Left ventricle myocardium inferior (tissue), 1 donor: ENCODE measurements at regions not wholly inside any gene's neighbourhood (a gene's known extent, or its start where the extent isn't known, plus 50 kb on each side); places are given as distances from the start of the nearest gene placed in this dataset.
"Not testable (repeated sequence)": the region's sequence is repeated elsewhere in the genome, so short reads cannot be mapped to it uniquely, and the experiment has no call there.

ENCODE experiments used
- DNase-seq: peaks from one replicate; pipeline ENCODE4 v3.0.0-alpha.2; 2020
- H3K27ac ChIP-seq: fragments of 200-600 bp; replicated peaks from 2 replicates; pipeline ENCODE4 v1.8.0; 2021
- H3K27me3 ChIP-seq: fragments of 200-600 bp; 2 replicates; pipeline ENCODE4 v1.8.0; 2021; ENCODE audit warnings: low read depth
- H3K36me3 ChIP-seq: fragments of 200-600 bp; 2 replicates; pipeline ENCODE4 v1.8.0; 2021
- H3K4me1 ChIP-seq: fragments of 200-600 bp; 2 replicates; pipeline ENCODE4 v1.8.0; 2021
- H3K4me3 ChIP-seq: fragments of 200-600 bp; 2 replicates; pipeline ENCODE4 v1.8.0; 2021; ENCODE audit warnings: mild to moderate bottlenecking, moderate library complexity
- H3K9me3 ChIP-seq: fragments of 200-600 bp; replicated peaks from 2 replicates; pipeline ENCODE4 v1.8.0; 2021
- intact Hi-C: fragments of 100-400 bp; cut with micrococcal nuclease; formaldehyde crosslinking; loops from one replicate; pipeline ENCODE4 v1.11.0; 2022
- TF ChIP-seq, protein P1 (sequence below): fragments of 200-600 bp; IDR thresholded peaks from 2 replicates; pipeline ENCODE4 v1.8.0; 2021; ENCODE audit warnings: antibody characterized with exemption, mild to moderate bottlenecking, borderline replicate concordance
- donor health status: DM: no; HTN: yes; CAD: no; lungs with severe emphysema.

DNA sequence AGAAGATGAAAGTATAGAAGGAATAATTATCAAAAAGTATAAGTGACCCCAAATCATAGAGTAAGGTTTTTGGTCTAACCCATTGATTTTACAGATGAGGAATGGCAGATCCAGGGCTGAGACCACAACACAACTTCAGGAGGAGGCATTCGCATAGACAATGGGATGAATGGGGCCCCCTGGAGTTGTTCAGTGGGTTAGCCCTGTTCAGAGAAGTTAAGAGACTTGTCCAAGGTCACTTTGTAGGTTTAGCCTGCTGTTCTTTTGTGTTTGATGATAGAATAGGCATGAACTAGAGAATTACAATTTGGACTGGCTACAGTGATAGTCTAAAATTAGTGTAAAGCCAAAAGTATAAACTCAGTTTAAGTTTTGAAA, 233.9 kb downstream of the KCNRG start:
- intact Hi-C loops = no loop called here
- Histone ChIP-seq H3K9me3 (no peaks in the 10 kb centered on the region), H3K36me3 (no peaks in the 10 kb centered on the region), H3K27me3 (no peaks in the 10 kb centered on the region), H3K27ac (no peak overlapping the region), H3K4me1 (no peaks in the 10 kb centered on the region), H3K4me3 (no peak overlapping the region)
- TF ChIP-seq, protein P1, sequence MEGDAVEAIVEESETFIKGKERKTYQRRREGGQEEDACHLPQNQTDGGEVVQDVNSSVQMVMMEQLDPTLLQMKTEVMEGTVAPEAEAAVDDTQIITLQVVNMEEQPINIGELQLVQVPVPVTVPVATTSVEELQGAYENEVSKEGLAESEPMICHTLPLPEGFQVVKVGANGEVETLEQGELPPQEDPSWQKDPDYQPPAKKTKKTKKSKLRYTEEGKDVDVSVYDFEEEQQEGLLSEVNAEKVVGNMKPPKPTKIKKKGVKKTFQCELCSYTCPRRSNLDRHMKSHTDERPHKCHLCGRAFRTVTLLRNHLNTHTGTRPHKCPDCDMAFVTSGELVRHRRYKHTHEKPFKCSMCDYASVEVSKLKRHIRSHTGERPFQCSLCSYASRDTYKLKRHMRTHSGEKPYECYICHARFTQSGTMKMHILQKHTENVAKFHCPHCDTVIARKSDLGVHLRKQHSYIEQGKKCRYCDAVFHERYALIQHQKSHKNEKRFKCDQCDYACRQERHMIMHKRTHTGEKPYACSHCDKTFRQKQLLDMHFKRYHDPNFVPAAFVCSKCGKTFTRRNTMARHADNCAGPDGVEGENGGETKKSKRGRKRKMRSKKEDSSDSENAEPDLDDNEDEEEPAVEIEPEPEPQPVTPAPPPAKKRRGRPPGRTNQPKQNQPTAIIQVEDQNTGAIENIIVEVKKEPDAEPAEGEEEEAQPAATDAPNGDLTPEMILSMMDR = no peak
- DNase-seq = no peak

DNA sequence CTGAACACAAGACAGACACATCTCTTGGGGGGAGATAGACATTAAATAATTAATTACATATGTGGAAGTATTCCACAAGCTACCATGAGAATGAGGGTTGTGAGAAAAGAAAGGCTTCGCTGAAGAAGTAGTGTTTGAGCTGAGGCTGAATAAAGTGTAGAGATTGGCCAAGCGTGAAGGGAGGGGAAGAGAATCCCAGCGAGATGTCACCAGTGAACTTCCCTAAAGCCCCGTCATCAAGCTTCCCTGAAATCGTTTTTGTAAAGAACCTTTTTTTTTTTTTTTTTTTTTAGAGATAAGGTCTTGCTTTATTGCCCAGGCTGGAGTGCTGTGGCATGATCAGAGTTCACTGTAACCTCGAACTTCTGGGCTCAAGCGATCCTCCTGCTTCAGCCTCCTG, 235.2 kb downstream of the KCNRG start:
- TF ChIP-seq, protein P1 = no peak
- intact Hi-C loops = no loop called here
- Histone ChIP-seq H3K36me3 (no peaks in the 10 kb centered on the region), H3K27ac (no peak overlapping the region), H3K9me3 (no peaks in the 10 kb centered on the region), H3K4me1 (no peaks in the 10 kb centered on the region), H3K27me3 (no peaks in the 10 kb centered on the region), H3K4me3 (no peak overlapping the region)
- no peak for DNase-seq

DNA sequence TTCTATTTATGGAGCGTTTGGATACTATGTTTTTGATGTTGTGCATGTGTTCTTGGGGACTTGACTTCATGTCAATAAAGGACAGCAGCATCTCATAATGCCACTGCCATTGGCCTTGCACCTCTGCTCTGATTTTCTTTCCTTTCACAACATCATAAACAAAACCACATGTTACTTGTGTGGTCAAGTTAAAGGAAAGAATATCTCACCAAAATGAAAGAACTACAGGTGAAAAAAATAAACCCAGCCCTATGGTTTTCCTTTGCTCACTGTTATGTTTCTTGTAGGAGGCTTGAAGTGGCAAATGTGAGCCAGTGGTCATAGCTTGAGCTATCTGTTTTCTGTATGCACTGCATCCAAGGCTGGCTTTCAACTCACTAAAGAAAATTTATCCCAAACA, 240.4 kb downstream of the KCNRG start:
- Histone ChIP-seq H3K27ac (no peak overlapping the region), H3K9me3 (peaks cover 6% of the 10 kb centered on the region), H3K36me3 (no peaks in the 10 kb centered on the region), H3K4me3 (no peak overlapping the region), H3K4me1 (no peaks in the 10 kb centered on the region), H3K27me3 (no peaks in the 10 kb centered on the region)
- no peak for DNase-seq
- intact Hi-C loops = no loop called here
- TF ChIP-seq, protein P1 = no peak

DNA sequence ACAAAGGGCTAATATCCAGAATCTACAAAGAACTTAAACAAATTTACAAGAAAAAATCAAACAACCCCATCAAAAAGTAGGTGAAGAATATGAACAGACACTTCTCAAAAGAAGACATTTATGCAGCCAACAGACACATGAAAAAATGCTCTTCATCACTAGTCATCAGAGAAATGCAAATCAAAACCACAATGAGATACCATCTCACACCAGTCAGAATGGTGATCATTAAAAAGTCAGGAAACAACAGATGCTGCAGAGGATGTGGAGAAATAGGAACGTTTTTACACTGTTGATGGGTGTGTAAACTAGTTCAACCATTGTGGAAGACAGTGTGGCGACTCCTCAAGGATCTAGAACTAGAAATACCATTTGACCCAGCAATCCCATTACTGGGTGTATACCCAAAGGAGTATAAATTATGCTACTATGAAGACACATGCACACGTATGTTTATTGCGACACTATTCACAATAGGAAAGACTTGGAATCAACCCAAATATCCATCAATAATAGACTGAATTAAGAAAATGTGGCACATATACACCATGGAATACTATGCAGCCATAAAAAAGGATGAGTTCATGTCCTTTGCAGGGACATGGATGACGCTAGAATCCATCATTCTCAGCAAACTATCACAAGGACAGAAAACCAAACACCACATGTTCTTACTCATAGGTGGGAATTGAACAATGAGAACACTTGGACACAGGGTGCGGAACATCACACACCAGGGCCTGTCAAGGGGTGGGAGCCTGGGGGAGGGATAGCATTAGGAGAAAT, 241.5 kb downstream of the KCNRG start:
- H3K4me1 ChIP-seq, intact Hi-C loops, H3K36me3 ChIP-seq: not testable (repeated sequence)

DNA sequence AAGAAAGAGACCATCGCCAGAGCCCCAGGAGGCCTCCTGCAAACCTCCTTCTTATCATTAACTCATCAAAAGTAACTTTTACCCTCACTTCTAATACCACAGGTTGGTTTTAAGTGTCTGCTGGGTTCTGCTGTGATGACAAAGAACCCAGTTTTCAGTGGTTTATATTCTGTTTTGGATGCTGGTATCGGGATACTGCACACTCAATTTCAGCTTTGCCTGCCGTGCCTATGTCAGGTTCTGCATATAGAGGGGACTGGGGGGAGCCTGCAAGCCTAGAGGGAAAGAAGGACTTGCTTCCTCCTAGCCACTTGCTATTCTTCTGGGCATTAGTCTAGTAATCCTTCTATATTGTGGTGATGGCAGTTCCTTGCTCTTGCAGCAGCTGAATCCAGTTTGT, 242.4 kb downstream of the KCNRG start:
- H3K27me3 ChIP-seq = no peaks in the 10 kb centered on the region
- DNase-seq = no peak
- intact Hi-C loops = no loop called here
- H3K4me1 ChIP-seq = no peaks in the 10 kb centered on the region
- no peak overlapping the region for H3K4me3 ChIP-seq
- peaks cover 6% of the 10 kb centered on the region for H3K9me3 ChIP-seq
- no peaks in the 10 kb centered on the region for H3K36me3 ChIP-seq
- no peak overlapping the region for H3K27ac ChIP-seq
- TF ChIP-seq, protein P1 = no peak

More for the DNA sequence above, 241.5 kb downstream of the KCNRG start:
- H3K27ac ChIP-seq, DNase-seq, H3K9me3 ChIP-seq, H3K4me3 ChIP-seq, H3K27me3 ChIP-seq: not testable (repeated sequence)

DNA sequence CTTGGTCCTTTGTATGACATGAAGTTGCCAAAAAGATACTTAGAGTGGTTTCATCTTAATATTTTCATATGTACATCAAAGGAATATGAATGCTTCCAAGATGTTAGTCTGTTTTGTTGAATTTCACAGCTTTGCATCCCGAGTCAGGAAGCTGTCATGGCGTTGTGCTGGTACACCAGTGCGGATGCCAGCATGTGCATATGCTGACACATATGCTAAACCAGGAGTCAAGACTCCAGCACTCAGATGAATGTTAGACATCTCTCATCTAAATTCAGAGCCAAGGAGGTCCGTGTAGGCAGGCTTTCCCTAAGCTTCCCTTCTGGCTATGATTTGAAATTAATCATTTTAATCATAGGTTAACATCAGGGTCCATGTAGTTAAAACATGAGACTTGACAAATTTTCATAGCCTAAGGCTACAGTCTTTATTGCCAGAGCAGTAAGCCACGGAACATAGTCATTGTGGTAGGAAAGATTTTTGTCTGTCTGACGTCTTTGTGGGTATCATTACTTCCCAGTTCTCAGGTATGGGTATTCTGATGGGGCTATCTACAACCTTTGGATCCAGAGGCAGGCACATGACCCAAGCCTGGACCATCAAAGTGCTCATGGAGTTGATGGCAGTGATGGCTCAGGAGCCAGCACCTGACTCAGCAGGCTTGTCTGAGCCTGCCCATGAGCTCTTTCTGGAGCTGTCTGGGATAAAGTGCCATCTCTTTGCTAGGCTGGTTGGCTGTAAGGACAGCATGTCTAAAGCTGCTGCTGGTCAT, 246.1 kb downstream of the KCNRG start:
- H3K4me3 ChIP-seq = no peak overlapping the region
- no peaks in the 10 kb centered on the region for H3K27me3 ChIP-seq
- H3K4me1 ChIP-seq = no peaks in the 10 kb centered on the region
- H3K27ac ChIP-seq = no peak overlapping the region
- no peak for DNase-seq
- peaks cover 6% of the 10 kb centered on the region for H3K9me3 ChIP-seq
- H3K36me3 ChIP-seq = no peaks in the 10 kb centered on the region
- TF ChIP-seq, protein P1 = no peak
- intact Hi-C loops = no loop called here
